Neural progenitor cell (in vitro differentiated cells): ENCODE measurements at regions not wholly inside any gene's neighbourhood (a gene's known extent, or its start where the extent isn't known, plus 50 kb on each side); places are given as distances from the start of the nearest gene placed in this dataset.

Experiments
- EZH2 ChIP-seq: fragments of 200-600 bp; sonication (generic); IDR thresholded peaks from 2 replicates; pipeline ENCODE4 v1.6.1; 2017; ENCODE audit warnings: antibody characterized with exemption, mild to moderate bottlenecking, moderate library complexity
- EZH2phosphoT487 ChIP-seq: fragments of 200-600 bp; sonication (generic); IDR thresholded peaks from 2 replicates; pipeline ENCODE4 v1.6.1; 2017; ENCODE audit warnings: antibody characterized with exemption
- TF ChIP-seq, protein P1 (sequence below): fragments of 200-600 bp; sonication (generic); IDR thresholded peaks from 2 replicates; pipeline ENCODE4 v1.5.1; 2017; ENCODE audit warnings: antibody characterized with exemption, mild to moderate bottlenecking

GRCh38 chr20:24131281-24131680 is 142.7 kb upstream of the GGTLC1 start:
- TF ChIP-seq, protein P1, sequence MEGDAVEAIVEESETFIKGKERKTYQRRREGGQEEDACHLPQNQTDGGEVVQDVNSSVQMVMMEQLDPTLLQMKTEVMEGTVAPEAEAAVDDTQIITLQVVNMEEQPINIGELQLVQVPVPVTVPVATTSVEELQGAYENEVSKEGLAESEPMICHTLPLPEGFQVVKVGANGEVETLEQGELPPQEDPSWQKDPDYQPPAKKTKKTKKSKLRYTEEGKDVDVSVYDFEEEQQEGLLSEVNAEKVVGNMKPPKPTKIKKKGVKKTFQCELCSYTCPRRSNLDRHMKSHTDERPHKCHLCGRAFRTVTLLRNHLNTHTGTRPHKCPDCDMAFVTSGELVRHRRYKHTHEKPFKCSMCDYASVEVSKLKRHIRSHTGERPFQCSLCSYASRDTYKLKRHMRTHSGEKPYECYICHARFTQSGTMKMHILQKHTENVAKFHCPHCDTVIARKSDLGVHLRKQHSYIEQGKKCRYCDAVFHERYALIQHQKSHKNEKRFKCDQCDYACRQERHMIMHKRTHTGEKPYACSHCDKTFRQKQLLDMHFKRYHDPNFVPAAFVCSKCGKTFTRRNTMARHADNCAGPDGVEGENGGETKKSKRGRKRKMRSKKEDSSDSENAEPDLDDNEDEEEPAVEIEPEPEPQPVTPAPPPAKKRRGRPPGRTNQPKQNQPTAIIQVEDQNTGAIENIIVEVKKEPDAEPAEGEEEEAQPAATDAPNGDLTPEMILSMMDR: no peak
- no peak for TF ChIP-seq EZH2
- no peak for TF ChIP-seq EZH2phosphoT487
